Coronary artery (tissue), 2 donors: ENCODE measurements at regions not wholly inside any gene's neighbourhood (a gene's known extent, or its start where the extent isn't known, plus 50 kb on each side); places are given as distances from the start of the nearest gene placed in this dataset.

Experiments used
- DNase-seq: peaks from one replicate; pipeline ENCODE4 v3.0.0-alpha.2; 2017; ENCODE audit warnings: low spot score
- H3K27ac ChIP-seq, 2 donors: fragments of 200-600 bp; sonication (generic); one replicate each; pipeline ENCODE4 v1.5.1; 2016 to 2019
- H3K4me3 ChIP-seq: fragments of 200-600 bp; sonication (generic); 2 replicates; pipeline ENCODE4 v1.5.1; 2016; ENCODE audit warnings: mild to moderate bottlenecking, moderate library complexity
- CTCF ChIP-seq: fragments of 200-600 bp; sonication (generic); IDR thresholded peaks from one replicate; pipeline ENCODE4 v1.5.1; 2019; ENCODE audit warnings: antibody characterized with exemption

DNA sequence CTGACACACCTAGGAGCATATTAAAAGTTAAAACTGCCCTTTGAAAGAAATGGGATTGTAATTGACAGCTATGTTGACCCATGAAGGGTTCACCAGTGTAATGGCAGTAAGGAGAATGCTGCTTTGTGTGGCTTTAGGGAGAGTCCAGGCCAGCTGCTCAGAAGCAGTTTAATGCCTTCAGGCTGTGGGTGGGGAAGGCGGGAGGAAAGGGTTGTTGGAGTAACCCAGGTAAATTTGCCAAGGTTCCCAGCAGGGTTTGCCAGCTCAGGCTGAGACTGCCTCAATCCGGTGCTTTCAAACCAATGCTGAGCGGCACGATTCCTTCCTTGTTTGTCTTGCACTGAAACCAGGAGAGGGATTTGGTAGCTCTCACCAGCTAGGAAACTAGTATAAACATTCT lies 637.2 kb downstream of the INHBA start:
- TF ChIP-seq CTCF, result no peak
- no peak for DNase-seq
- Histone ChIP-seq H3K27ac (no peak overlapping the region), H3K4me3 (no peak overlapping the region)

GRCh38 chr7:41063116-41063515 lies 639.8 kb downstream of the INHBA start:
- Histone ChIP-seq H3K27ac (no peak overlapping the region), H3K4me3 (no peak overlapping the region)
- DNase-seq, result no peak
- no peak for TF ChIP-seq CTCF

DNA sequence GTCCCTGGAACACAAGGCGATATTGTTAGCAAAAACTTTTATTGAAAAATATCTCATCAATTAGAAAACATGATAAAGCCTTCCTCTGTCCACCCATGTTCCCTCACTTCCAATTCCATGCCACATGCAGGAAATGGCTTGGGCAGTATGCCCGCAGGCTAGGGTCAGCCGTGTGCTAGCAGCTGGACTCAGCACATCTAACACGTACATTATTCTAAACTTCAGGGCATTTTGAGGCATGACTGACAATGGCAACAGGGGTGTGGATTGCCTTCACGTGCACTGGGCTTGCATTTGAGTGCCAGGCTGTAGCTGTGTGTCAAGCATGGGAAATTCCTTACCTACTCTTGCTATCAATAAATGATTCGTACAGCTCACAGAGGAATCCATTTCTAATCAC lies 642.1 kb downstream of the INHBA start:
- no peak overlapping the region for H3K4me3 ChIP-seq
- TF ChIP-seq CTCF, result no peak
- DNase-seq, result no peak
- H3K27ac ChIP-seq, result no peak overlapping the region

DNA sequence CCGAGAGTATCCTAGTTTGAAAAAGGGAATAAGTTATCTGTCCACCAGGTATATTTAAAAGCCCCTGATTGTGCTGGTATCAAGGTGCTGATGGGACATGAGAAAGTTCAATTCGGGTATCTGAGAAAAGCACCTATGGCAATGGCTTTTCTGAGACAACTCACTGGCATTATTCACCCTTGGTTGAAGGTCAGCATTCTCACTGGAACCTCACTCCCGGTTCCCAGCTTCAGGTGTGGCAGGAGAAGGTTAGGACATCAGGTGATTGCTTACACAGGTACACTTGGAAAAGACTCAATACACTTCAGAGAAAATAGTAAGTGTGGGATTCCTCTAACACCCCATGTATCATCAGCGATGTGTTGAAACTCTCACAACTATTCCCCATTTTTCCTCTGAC lies 643.1 kb downstream of the INHBA start:
- DNase-seq, result no peak
- no peak overlapping the region for H3K27ac ChIP-seq
- no peak for TF ChIP-seq CTCF
- no peak overlapping the region for H3K4me3 ChIP-seq

DNA sequence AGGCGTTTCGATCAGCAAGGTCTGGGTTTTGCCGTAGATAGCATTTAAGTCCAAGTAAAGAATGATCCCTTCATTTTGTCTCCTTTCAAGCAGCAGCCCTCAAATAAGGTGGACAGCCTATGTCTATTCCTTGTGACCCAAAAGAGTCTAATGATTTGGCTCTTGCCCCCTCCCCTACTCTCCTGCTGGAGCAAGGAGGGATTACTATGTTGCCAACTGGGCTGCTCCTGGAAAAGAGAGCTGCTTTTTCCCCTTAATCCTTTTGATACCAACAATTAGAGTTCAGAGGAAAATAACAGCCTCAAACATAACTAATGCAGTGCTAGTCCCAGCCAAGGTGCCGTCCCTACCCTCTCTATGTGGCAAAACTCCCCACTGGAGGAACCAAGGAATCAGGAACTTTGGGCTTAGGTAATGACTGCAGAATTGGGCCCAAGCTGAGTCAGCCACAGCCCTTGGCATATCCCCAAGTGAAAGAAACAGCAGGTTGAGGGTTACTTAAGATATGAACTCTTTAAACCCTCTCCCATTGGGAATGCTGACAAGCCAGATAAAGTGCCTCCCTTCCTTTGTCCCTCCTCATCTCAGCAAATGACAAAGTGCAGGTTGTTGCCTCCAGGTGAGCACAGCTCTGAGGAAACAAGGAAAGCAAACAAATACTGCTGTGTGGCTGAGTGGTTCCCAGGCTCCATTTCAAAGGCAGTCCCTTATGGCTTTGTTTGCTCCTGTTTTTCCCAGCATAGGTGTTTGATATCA lies 643.7 kb downstream of the INHBA start:
- H3K27ac ChIP-seq, result no peak overlapping the region
- no peak overlapping the region for H3K4me3 ChIP-seq
- no peak for TF ChIP-seq CTCF
- no peak for DNase-seq

- H3K4me3 ChIP-seq, result no peak overlapping the region
- H3K27ac ChIP-seq, result no peak overlapping the region
- no peak for DNase-seq
- no peak for TF ChIP-seq CTCF
Observed at GRCh38 chr7:41054960-41055661, 647.8 kb downstream of the INHBA start.

DNA sequence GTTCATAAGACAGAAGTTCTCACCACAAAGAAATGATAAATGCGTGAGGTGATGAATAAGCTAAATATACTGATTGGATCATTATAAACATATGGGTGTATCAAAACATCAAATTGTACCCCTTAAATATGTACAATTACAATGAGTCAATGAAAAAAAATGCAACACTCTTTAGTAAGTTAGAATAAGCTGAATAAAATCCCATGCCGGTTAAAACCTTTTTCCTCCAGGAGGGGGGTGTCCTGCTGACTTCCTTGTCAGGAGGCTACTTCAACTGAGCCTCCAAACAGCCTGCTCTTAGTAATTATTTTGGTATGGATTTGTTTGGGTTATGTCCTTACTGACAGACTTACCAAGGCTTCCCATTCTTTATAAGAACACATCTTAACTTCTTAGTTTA lies 649.1 kb downstream of the INHBA start:
- H3K27ac ChIP-seq, result no peak overlapping the region
- TF ChIP-seq CTCF, result no peak
- H3K4me3 ChIP-seq, result no peak overlapping the region
- no peak for DNase-seq
